Endothelial cell of umbilical vein (primary cell): ENCODE measurements at regions not wholly inside any gene's neighbourhood (a gene's known extent, or its start where the extent isn't known, plus 50 kb on each side); places are given as distances from the start of the nearest gene placed in this dataset.

ENCODE experiments used
- BruUV-seq: library from RNA; stranded (reverse); fragments of 400-500 nt; replicated peaks from 2 replicates; lab custom pipeline; 2021; lab: Mats Ljungman, UMichigan
- CTCF ChIA-PET: fragments of 300-600, 350-600 bp; sonication (Branson Sonifier 250); formaldehyde crosslinking; loops from one replicate; lab custom pipeline; 2021; ENCODE audit warnings: antibody characterized with exemption, inconsistent platforms; lab: Charles Lee
- POLR2A ChIA-PET: fragments of 300-600, 350-600 bp; sonication (Branson Sonifier 250); formaldehyde crosslinking; loops from one replicate; lab custom pipeline; 2021; ENCODE audit warnings: antibody characterized with exemption, inconsistent platforms; lab: Charles Lee
- DNase-seq: peaks from one replicate; pipeline ENCODE4 v3.0.0-alpha.2; 2011; ENCODE audit warnings: low read depth, low spot score
- FAIRE-seq: peaks from 2 replicates; lab custom pipeline; 2011; peaks lifted over from hg19 to GRCh38; lab: Jason Lieb, UNC
- H2AFZ ChIP-seq: 2 replicates; pipeline ENCODE4 v1.6.0; 2012; ENCODE audit warnings: low read depth, low read length, control low read depth, inconsistent platforms
- H3K27ac ChIP-seq: 2 replicates; pipeline ENCODE4 v1.5.1; 2011; ENCODE audit warnings: low read depth, mild to moderate bottlenecking, control low read depth, low read length, moderate library complexity; ENCODE audit not compliant: insufficient read depth
- H3K27me3 ChIP-seq, 2 experiments: 2 replicates each; pipeline versions ENCODE4 v1.6.0 to v1.6.1; 2011; ENCODE audit warnings: low read length in 2 of 2, mixed read lengths in 1 of 2; ENCODE audit not compliant: control insufficient read depth in 2 of 2, insufficient read depth in 2 of 2
- H3K36me3 ChIP-seq, 2 experiments: 2 replicates in 1 of 2; 3 replicates in 1 of 2; pipeline ENCODE4 v1.5.1; 2011; ENCODE audit warnings: low read length in 2 of 2, mild to moderate bottlenecking in 1 of 2, moderate library complexity in 1 of 2; ENCODE audit not compliant: control insufficient read depth in 2 of 2, insufficient read depth in 2 of 2; ENCODE audit errors: extremely low read depth in 1 of 2
- H3K4me1 ChIP-seq: 3 replicates; pipeline ENCODE4 v1.5.1; 2011; ENCODE audit warnings: mild to moderate bottlenecking, low read length; ENCODE audit not compliant: control insufficient read depth, insufficient read depth; ENCODE audit errors: extremely low read depth
- H3K4me2 ChIP-seq: 2 replicates; pipeline ENCODE4 v1.6.1; 2011; ENCODE audit warnings: low read length, control low read depth, mixed read lengths; ENCODE audit not compliant: insufficient read depth
- H3K4me3 ChIP-seq, 3 experiments: fragments of 200-600 bp in 1 of 3; sonication (generic), shearing (Covaris generic) in 1 of 3; replicated peaks in 1 of 3; 2 replicates each; pipeline ENCODE4 v1.5.1; 2011 to 2016; ENCODE audit warnings: control low read depth in 3 of 3, low read length in 3 of 3, mild to moderate bottlenecking in 2 of 3, inconsistent platforms in 1 of 3, low read depth in 1 of 3, moderate library complexity in 1 of 3; ENCODE audit not compliant: insufficient read depth in 1 of 3
- H3K79me2 ChIP-seq: 2 replicates; pipeline ENCODE4 v1.6.0; 2012; ENCODE audit warnings: low read length, inconsistent platforms; ENCODE audit not compliant: control insufficient read depth, insufficient read depth
- H3K9ac ChIP-seq: replicated peaks from 2 replicates; pipeline ENCODE3; 2011; ENCODE audit warnings: low read length, control low read depth; ENCODE audit not compliant: insufficient read depth; ENCODE audit errors: extremely low read depth
- H3K9me1 ChIP-seq: replicated peaks from 3 replicates; pipeline ENCODE4 v1.6.0; 2011; ENCODE audit warnings: mild to moderate bottlenecking, low read length; ENCODE audit not compliant: control insufficient read depth, insufficient read depth; ENCODE audit errors: extremely low read depth
- H3K9me3 ChIP-seq: replicated peaks from 2 replicates; pipeline ENCODE4 v1.5.1; 2012; ENCODE audit warnings: low read length, inconsistent platforms; ENCODE audit not compliant: control insufficient read depth, insufficient read depth
- H4K20me1 ChIP-seq: replicated peaks from 2 replicates; pipeline ENCODE3; 2011; ENCODE audit warnings: mild to moderate bottlenecking, low read length; ENCODE audit not compliant: control insufficient read depth, insufficient read depth; ENCODE audit errors: extremely low read depth
- CTCF ChIP-seq, 2 donors: IDR thresholded peaks; 1 replicate in 1 of 2; 2 replicates in 1 of 2; pipeline ENCODE4 v1.5.1; 2011; ENCODE audit warnings: low read length in 2 of 2, mild to moderate bottlenecking in 2 of 2, moderate library complexity in 2 of 2, control low read depth in 1 of 2, inconsistent platforms in 1 of 2, low read depth in 1 of 2; ENCODE audit not compliant: insufficient read depth in 1 of 2; ENCODE audit errors: extremely low read depth in 1 of 2
- EZH2 ChIP-seq: IDR thresholded peaks from 2 replicates; pipeline ENCODE4 v1.6.1; 2012; ENCODE audit warnings: borderline replicate concordance, low read depth, mild to moderate bottlenecking, moderate library complexity, low read length, inconsistent platforms; ENCODE audit not compliant: severe bottlenecking
- FOS ChIP-seq: IDR thresholded peaks from 2 replicates; pipeline ENCODE4 v1.6.1; 2011; ENCODE audit warnings: mild to moderate bottlenecking, low read length, moderate library complexity, borderline replicate concordance; ENCODE audit not compliant: insufficient read depth
- GATA2 ChIP-seq: IDR thresholded peaks from 2 replicates; pipeline ENCODE4 v1.7.0; 2011; ENCODE audit warnings: low read depth, mild to moderate bottlenecking, moderate library complexity, mixed read lengths, low read length; ENCODE audit not compliant: insufficient read length, insufficient read depth
- JUN ChIP-seq: IDR thresholded peaks from 2 replicates; pipeline ENCODE4 v1.6.1; 2011; ENCODE audit warnings: borderline replicate concordance, low read depth; ENCODE audit not compliant: insufficient read length, insufficient read depth
- MAX ChIP-seq: IDR thresholded peaks from 2 replicates; pipeline ENCODE4 v1.6.1; 2011; ENCODE audit not compliant: insufficient read depth, insufficient read length
- MYC ChIP-seq: IDR thresholded peaks from one replicate; pipeline ENCODE4 v1.6.1; 2011; ENCODE audit warnings: mild to moderate bottlenecking, low read depth, low read length
- POLR2A ChIP-seq: IDR thresholded peaks from 2 replicates; pipeline ENCODE4 v1.6.1; 2012; ENCODE audit warnings: low read depth, mild to moderate bottlenecking, control low read depth, low read length
- POLR2AphosphoS5 ChIP-seq: IDR thresholded peaks from 2 replicates; pipeline ENCODE4 v1.6.1; 2012; ENCODE audit warnings: low read depth, mild to moderate bottlenecking, control low read depth, low read length, moderate library complexity; ENCODE audit not compliant: insufficient read depth
- dilution Hi-C: fragments of 300-500 bp; cut with MboI; formaldehyde crosslinking; loops from one replicate; pipeline ENCODE4 v1.15.0; 2019; ENCODE audit warnings: low sequenced_read_pairs; ENCODE audit not compliant: extremely low pct_ligation_motif_present
- intact Hi-C: fragments of 100-400 bp; cut with micrococcal nuclease; formaldehyde crosslinking; loops from one replicate; pipeline ENCODE4 v1.10.0; 2022

- no peak for FAIRE-seq
- Histone ChIP-seq H3K9me1 (no peaks in the 10 kb centered on the region), H3K27me3 (no peaks in the 10 kb centered on the region), H4K20me1 (no peaks in the 10 kb centered on the region), H2AFZ (no peak overlapping the region), H3K9ac (no peak overlapping the region), H3K79me2 (no peaks in the 10 kb centered on the region), H3K4me2 (no peak overlapping the region), H3K4me3 (no peak overlapping the region), H3K36me3 (no peaks in the 10 kb centered on the region), H3K9me3 (no peaks in the 10 kb centered on the region), H3K27ac (no peak overlapping the region), H3K4me1 (no peaks in the 10 kb centered on the region)
- BruUV-seq: no TSS peak
- ChIA-PET CTCF (no interaction called here), POLR2A (no interaction called here)
- no peak for TF ChIP-seq POLR2AphosphoS5
- no peak for TF ChIP-seq MYC
- no peak for TF ChIP-seq MAX
- no peak for TF ChIP-seq JUN
- no peak for TF ChIP-seq EZH2
- no peak for TF ChIP-seq GATA2
- no peak for TF ChIP-seq FOS
- no peak for TF ChIP-seq CTCF (IDR thresholded peaks at IDR 0.05; ENCODE audit: extremely low read depth in 1 of 2, insufficient read depth in 1 of 2, low read depth in 1 of 2, low read length in 2 of 2)
- no peak for TF ChIP-seq POLR2A
- intact Hi-C loops (no loop called here), dilution Hi-C loops (no loop called here)
- no peak for DNase-seq
These were observed 1123.4 kb upstream of the LRRTM3 start for GRCh38 chr10:65802391-65802790.
